NCI-H69 (cell line): ENCODE measurements at regions not wholly inside any gene's neighbourhood (a gene's known extent, or its start where the extent isn't known, plus 50 kb on each side); places are given as distances from the start of the nearest gene placed in this dataset.

Experiments
- DNase-seq: peaks from one replicate; lab custom pipeline; 2025; lab: John Stamatoyannopoulos, UW

DNA sequence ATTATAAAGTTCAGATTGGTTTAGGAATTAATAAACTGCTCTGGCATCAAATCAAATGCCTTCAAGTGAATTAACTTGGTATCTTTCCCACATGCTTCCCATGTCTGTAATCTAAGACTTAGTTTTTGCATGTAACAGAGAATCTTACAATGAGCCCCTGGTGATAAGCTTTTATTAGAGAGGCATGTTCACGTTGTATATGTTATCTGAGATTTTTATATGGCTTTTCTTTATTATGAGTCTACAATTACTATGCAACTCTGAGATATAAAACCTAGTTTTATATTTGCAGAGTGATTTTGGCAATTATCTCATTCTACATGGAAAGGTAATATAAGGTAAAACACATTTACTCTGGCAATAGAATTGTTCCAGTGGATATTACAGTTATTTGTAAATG, 1578.4 kb upstream of the IGFBP7 start:
- DNase-seq, result peak; percentile 63

DNA sequence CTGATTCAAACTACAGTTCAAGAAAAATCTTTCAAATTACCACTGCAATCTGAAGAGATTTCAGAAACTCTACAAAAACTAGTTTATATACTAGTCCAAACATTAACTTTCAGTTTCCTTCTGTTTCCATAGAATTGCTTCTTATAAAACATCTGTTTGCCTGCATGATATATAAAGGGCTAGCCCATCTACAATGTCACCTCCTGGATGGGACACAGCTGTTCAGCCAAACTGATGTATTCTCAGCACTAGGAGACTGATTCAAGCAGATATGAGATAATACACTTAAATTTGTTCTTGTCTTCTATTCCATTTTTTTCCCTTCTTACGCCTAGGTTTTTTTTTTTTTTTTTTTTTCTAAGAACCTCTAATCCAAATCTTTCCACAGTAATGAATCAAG, 1569.7 kb upstream of the IGFBP7 start:
- peak; percentile 2 for DNase-seq

DNA sequence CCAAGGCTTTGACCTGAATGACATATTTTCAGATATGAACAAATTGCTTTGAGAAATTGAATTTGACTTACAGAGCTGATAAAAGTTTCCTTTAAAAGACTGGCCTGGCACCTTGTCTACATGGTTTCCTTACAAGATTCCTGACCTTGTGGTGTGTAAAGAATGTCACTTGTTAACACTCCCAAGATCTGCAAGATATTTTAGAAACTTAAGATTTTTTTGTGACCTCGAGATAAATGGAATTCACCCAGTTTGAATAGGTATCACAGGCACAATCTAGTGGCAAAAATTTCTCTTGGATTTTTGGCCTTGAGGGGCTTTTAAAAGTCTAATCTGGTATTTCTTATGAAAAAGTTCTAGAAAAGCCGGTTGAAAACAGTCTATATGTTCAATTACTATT, 1568.9 kb upstream of the IGFBP7 start:
- DNase-seq, result no peak

DNA sequence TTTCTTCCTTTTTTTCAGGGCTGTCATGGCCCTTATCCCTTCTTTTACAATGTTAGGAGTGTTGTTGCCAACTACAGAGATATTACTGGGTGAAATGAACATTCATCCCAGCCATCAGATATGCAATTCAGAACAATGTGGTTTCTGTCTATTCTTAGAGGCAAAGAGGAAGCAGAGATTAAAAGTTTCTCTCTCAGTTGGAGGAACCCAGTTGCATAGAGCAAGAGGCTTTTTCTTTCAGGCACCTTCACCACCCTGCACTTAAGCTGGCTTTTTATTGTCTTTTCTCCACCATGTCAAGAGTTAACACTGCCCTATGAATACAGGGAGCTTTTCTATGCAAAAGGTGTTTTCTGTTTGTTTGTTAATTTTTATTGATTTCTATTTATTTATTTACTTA, 1559.6 kb upstream of the IGFBP7 start:
- no peak for DNase-seq

DNA sequence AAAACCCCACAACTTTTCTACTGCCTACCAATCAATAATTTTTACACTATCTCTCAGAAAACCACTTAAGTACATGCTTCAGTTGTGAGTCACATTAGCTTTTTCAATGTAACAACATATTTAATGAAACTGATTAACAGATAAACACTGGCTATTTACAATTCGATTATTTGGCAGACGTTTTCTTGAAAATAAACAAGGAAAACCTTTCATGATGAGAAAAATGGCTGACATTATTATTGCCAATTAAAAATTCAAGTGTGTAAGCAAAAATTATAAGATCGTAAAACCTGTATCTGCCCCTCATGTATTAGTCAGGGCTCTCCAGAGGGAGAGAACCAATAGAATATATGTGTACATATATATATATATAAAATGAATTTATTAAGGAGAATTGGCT, 1555.5 kb upstream of the IGFBP7 start:
- no peak for DNase-seq

DNA sequence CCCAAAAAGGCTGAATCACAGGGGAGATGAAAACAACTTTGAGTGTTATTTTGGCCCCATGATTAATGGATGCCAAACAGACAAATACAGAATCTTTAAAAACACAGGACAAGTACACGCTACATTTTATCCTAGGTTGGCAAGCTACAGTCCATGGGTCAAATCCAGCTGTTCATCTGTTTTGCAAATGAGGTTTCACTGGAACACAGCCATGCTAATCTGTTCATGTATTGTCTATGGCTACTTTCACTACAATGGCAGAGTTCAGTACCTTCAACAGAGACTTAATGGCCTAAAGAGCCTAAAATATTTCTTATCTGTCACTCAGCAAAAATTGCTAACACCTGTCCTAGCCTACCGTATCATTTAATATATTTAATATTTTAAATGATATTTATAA, 1548.5 kb upstream of the IGFBP7 start:
- peak; percentile 17 for DNase-seq

DNA sequence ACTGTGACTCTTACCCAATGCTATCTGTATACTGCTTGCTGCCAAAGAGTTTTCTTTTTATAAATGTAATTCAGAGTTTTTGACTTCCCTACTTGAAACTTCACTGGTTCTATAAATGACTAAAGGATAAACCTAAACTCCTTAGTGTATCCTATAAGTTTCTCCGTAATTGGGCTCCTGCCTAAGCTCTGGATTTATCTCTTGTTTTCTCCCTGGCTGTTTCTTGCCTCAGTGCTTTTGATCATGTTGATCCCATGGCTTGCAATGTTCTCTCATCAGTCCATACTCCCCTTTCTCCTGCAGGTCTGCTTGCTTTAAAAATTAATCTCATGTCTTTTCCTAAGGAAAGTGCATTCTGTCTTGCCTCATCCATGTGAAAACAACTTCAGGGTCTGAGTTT, 1543.1 kb upstream of the IGFBP7 start:
- DNase-seq, result no peak

DNA sequence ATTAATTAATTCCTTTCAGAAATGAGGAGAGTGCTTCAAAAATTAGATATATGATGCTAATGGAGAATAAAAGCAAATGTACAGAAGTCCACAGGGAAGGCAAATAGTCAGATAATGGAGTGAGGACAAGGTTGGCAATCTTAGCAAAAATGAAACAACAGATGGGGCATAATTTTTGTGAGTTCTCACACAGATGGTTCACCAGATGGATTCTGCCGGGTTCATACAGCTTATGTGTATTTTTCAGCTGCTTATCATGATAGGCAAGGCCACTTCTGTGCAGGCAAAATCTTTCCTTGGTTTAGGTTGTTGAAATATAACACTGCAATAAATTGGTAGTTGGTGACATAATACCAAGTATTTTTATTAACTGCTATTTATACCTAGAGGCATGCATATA, 1539.0 kb upstream of the IGFBP7 start:
- peak; percentile 83 for DNase-seq

DNA sequence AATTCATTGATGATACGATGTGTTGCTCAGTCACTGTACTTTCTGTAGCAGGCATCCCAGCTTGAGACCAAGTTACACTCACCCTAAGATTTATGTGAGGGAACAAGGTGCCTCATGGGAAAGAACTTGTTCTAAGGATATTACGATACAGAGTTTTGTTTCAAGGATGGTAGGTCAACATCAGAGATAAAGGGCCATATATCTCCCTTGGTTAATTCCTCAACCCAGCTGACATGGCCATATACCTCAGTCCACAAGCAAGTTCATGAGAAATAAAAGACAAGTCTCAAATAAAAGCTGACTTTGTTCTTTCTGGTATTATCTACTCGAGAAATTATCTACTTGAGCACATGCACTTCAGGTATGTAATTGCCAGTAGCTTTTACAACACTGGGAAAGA, 1535.9 kb upstream of the IGFBP7 start:
- no peak for DNase-seq

DNA sequence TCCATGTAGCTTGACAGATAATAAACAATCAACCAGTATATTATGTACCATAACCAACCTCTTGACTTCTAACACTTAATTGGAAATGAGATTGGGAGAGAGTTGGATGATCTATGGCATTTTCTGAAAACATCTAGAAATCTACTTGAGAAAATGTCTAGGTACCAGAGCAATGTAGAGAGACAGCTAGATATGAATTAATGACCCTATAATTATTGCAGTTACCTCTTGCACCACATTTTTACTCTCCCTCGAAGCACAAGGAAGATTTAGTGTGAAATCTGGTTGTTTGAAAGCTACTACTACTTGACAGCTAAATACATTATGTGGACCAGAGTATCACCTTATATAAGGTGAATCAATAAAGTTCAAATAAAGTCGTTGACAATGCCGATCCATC, 1534.4 kb upstream of the IGFBP7 start:
- no peak for DNase-seq

DNA sequence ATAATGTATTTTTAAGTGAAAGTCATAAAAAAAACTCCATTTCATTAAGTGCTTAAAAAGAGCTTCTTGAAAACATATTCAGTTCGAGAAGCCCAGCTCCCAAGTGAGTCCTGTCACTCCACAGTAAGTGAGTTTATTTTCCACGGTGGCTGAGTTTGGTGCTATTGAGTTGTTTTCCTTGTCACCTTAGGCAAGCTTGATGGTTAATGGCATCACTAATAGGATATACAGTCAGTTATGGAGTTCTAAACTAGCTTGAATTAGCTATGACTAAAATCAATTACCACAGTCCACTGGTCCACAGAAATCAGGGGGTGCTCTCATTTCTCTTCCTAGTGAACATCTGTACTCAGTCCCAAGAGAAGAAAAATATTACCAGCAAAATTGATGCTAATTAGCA, 1526.2 kb upstream of the IGFBP7 start:
- DNase-seq, result peak; percentile 66

DNA sequence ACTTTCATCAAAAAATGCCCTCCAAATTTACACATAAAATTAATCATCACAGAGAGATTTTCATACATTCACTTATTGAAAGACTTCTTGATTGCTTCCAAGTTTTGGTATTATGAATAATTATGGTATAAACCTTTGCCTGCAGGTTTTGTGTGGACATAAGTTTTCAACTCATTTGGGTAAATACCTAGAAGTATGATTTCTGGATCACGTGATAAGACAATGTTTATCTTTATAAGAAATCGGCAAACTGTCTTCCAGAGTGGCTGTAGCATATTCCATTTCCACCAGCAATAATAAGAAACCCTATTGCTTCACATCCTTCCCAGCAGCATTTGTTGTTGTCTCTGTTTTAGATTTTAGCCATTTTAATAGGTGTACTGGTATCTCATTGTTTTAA, 1507.0 kb upstream of the IGFBP7 start:
- no peak for DNase-seq

DNA sequence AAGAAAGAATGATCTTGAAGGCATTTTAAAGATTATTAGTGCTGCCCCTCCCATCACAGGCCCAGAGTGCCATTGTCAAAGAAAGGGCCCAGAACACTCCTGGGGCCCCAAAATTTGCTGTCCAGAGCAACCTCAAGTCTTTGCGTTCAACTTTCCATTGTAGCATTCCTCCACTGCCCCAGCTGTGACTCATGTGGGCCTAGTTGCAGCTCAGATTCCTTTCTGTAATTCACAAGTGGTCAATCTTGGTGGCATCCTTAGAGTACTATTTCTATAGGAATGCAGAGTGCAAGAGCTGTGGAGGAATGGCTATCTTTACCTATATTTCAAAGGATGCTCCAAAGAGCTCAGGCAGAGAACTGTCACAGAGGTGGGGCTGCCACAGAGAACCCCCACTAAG, 1500.8 kb upstream of the IGFBP7 start:
- DNase-seq, result no peak

DNA sequence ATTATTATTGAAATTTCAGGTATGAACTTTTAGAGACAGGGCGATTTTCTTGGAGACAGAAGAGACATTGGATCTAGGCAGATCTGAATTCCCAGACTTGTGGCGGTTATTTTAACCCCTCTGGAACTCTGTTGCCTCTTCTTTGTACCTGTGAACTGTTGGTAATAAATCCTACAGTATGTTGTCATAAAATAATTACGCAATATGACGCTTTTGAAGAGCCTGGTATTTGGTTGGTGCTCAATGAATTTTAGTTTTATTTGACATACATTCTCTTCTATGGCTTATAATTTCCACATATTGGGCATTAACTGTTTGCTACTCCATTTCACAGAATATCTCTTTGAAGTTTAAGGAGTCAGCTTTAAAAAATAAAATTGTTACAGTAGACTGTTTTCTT, 1496.1 kb upstream of the IGFBP7 start:
- DNase-seq, result no peak

DNA sequence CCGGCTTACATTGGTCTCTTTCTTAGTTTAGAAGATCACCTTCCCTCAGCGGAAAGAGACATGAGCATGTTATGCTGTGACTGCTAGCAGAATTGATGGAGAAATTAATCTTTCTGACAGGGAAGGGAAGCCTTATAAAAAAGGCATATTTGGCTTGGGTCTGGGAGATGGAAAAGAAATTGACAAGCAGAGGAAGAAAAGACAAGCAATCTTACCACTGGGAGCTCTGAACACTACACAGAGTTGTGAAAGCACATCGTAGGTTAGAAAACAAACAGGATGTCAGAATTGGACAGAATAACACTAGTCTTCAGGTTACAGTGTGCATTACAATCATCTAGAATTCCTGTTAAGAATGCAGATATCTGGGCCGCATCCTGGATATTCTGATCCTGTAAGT, 1493.8 kb upstream of the IGFBP7 start:
- DNase-seq, result no peak

DNA sequence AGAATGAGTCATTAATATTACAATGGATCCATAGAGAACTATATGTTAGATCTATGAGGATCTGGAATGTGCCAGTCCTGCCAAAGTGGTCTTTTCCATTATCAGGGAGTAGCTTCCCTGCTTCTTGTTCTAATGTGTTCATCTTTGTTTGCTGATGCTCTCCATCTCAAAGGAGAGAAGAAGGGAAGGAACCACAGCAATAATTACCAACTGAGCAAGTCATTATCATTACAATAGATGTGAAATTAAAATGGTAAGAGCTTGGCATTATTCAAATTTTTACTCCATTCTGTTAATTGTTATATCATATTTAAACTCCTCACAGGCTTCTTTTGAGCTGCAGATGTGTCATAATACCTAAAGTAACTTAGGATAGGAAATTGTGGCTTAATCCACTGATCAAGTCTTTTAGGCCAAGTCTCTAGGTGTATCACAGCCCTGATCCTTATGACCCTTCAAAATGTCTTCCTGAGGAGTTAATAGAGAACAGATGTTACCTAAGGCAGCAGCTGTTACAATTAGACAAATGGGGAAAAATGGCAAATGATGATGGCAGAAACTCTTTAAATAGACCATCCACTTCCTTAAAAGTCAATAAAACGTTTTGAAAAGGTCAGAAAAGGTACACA, 1492.7 kb upstream of the IGFBP7 start:
- peak; percentile 93 for DNase-seq

DNA sequence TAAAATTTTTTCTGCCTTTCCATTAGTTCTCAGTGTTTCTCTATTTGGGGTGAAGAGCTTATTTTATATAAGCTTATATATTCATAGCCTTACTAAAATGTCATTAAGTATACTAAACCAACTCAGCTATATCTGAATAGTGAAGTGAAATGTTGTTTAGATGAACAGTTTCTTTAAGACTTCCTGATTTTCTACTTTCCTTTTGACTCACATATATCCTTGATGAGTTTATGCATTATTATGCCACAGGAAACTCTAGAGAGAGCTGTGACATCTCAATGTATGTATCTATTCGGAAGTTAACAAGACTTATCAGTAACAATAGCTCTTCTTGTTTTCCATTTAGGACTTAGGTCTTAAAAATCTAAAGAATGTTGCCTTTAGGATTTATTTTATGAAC, 1491.8 kb upstream of the IGFBP7 start:
- no peak for DNase-seq

DNA sequence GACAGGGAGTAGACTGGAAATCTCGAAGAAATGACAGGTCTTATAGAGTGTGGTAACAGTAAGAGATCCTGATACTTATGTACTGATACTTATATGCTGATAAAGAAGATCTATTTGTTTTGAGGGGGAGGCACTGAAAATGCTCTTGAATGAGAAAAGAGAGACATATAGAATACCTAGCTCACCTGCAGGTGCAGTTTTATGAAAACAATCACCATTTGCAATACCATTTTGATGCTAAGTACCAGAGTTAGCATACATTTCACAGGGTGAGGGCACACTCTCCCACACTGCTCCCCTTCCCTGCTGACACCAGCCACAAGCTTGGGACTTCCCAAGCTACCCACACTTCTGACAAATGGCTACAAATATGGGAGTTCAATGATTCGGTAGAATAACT, 1490.1 kb upstream of the IGFBP7 start:
- DNase-seq, result no peak

DNA sequence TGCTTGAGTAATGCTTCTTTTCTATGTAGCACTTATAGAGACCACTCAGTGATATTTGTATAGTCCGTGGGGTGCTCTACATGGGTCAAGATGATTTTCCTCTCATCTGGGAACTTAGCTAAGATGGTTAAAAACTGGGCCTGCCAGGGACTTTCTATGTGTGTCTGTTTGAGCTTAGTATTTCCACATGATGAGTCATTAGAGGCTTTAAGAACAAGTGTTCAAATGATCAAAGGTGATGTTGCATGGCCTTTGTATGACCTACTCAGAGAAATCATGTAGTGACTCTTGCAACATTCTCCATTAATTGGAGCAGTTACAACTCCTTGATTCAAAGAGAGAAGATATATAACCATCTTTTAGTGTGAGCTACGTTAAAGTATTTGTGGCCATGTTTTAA, 1480.5 kb upstream of the IGFBP7 start:
- DNase-seq, result no peak

DNA sequence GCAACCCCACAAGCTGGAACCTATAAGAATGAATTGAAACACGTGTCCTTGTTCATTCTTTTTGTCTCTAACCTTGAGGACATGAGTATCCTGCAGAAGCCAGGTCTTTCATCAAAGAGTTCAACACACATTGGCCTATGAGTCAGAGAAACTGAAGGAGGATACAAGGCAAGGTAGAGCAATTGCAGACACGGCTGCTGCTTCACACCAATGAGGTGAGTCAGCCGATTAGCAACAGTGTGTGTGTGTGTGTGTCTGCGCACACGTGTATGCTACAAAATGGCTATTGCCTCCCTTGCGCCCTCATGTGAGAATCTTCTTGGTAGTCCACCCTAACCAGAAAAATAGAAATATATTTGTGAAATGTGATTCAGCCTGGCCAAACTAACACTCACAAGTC, 1477.7 kb upstream of the IGFBP7 start:
- DNase-seq, result no peak

DNA sequence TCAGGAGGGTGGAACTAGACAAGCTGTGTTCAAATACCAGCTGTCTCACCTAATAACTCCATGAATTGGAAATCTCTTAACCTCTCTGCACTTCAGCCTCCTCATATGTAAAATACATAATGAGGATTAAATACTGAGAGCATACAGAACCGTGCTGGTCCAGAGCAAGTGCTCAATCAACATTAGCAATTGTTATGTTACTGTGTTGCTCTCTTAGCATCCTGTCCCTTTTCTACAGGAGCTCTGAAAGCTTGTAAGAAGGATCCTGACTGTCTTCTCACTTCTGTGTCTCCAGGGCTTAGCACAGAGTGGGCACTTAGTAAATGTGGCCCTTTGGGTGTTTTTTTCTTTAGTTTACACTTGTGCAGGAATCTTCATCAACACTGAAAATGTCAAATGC, 1456.1 kb upstream of the IGFBP7 start:
- DNase-seq, result peak; percentile 12

DNA sequence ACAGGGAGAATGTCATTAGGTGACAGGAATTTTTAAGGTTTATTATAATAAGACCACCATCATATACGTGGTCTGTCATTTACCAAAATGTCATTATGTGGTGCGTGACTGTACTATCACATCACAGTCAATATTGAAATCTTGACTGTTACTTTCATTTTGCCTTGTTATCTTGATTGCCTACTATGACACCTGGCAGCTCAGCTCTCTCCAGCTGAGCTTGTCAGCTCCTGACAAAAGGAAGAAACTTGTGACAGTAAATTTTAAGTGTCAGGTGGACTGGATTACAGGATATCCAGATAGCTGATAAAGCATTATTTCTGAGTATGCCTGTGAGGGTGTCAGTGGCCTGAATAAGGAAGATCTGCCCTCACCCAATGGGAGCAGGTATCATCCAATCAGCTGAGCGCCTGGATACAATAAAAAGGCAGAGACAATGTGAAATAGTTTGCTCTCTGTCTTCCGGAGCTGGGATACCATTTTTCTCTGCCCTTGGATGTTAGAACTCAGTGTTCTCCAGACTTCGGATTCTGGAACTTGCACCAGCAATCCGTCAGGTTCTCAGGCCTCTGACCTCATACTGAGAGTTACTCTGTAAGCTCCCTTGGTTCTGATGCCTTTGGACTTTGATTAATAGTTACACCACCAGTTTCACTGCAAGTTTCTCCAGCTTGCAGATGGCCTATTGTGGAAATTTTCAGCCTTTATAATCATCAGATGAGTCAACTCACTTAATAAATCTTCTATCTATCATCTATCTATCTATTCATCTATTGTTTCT, 1454.7 kb upstream of the IGFBP7 start:
- peak; percentile 52 for DNase-seq

DNA sequence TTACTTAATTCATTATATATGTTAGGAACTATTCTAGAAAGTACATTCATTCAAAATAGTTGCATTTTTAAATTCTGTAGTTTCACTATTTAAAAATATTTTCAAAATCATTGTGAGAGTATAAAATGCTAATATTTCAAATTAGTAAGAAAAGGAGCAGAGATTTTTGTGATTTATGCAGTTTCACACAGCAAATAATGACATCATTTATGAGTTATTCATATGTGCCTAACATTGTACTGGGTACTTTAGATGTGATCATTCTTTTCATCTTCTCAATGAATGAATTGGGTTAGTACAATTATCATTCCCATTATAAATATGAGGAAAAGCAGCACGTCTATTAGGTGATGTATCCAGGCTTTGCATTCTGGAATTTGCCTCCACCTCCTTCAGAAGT, 1451.0 kb upstream of the IGFBP7 start:
- no peak for DNase-seq

DNA sequence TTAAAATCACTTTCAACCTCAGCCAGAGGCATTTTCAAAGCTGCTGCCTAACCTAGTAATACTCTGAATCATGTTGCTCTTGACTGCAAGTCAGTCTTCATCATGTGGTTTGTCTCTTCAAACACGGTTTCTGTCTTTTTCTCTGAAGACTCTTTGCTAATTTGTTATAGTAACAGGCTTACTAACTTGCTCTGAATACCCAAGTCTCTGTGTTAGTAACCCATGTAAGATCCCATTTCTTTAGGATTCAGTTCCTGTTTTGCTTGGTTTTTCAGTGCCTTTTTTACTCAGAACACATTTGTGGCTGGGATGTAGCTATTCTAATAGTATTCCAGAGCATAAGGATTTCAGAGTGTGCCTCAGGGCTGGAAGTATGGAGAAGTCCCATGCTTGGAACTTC, 1450.6 kb upstream of the IGFBP7 start:
- DNase-seq, result no peak
